ENCODE measurements at regions not wholly inside any gene's neighbourhood (a gene's known extent, or its start where the extent isn't known, plus 50 kb on each side); places are given as distances from the start of the nearest gene placed in this dataset.

- DNase-seq: no peak
Measured at GRCh38 chr17:63134867-63135266, 168.8 kb downstream of the TANC2 start.

DNA sequence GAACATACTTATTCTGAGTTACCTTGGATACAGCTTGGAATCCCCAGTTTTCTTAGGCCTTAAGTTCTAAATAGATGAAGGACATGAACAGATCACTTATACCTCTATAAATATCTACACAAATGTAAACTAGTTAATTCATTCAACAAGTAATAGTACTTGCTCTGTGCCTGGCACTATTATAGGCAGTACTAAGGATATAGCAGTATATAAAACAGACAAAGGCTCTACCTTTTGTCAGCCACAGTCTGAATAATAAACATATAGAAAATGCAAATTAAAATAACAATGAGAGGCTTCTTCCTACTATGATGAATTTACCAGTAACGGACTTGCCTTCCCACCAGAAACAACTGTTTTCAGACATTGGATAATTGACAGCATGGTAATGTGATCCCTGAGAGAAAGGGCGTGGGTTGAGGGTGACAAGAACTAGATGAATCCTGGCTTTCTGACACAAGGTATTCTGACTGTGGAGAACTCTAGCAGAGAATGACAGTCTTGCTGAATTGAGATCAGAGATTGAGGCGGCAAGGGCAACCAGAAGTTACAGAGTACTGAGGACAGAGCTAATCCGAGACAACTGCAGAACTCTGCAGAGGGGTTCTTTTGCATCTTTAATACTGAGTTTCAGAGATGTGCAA is 170.5 kb downstream of the TANC2 start:
- no peak for DNase-seq

DNA sequence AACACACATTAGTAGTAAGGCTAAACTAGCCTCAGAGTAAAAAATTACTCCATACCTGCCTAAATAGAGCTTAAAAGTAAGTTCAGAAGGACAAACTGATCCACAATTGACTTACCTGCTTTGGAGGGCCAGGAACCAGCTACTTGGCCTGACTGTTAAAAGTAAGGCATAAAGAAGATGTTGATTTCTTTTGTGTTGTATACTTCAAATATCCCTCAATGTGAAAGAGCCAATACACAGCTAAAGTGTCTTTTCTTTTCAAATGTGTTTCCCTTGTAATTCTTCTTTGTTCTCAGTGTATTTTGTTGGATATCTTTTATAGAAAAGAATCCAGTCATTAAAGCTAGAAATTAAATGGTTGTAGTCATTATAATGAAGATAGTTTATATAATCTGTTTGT is 171.1 kb downstream of the TANC2 start:
- no peak for DNase-seq

GRCh38 chr17:63138713-63139112 is 172.7 kb downstream of the TANC2 start:
- DNase-seq: no peak

- no peak for DNase-seq
Measured at GRCh38 chr17:63139356-63139755, 173.3 kb downstream of the TANC2 start.

DNA sequence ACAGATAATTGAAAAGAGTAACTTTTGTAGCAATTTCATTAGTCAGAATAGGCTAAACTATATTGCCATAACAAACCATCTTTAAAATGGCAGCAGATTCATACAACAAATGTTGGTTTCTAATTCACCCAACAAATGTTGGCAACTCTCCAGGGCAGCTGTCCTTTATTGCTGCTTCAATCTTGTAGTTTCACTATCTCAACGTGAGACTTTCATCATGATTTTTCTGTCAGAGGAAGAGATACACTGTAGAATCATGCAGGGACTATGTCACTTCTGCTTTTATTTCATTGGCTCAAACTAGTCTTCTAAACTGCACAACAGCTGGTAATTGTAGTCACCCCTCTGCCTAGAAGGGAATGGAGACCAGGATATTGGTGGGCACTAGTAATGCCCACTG is 174.2 kb downstream of the TANC2 start:
- peak in 1 of 2 donors; percentile 20 for DNase-seq

DNA sequence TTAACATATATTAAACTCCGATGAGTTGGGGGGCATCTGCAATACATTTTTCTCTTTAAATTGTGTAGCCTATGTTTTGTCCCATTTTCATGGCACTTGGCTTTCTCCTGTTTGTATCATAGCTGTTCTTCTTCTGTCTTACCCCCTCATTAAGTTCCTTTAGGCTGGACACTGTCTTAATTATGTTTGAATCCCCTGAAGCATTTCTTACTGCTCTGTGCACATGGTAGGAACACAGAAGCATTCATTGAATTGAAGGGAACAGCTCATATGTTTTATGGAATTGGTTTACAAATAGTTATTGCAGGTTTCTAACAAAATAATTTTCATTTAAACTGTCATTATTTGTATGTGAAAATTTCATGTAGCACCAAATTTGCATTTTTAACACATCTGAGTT is 176.8 kb downstream of the TANC2 start:
- no peak for DNase-seq

DNA sequence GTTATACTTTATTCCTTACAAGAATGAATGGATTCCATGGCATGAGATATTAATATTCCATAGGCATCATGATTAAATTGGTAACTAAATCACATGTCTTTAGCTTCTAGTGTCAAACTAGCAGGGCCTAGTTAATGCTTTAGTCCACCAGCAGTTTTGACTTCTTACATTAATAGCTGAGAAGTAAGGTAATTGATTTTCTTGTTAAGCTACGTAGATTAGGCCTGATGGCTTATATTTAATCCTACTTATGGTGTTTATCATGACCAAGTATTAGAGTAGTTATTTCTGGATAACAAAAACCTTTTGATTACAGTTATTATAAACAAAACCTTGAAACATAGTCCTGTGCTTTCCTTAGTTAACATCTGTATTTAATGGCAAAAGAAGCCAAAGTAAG is 184.5 kb downstream of the TANC2 start:
- DNase-seq: no peak

GRCh38 chr17:63150994-63151464 is 185.0 kb downstream of the TANC2 start:
- no peak for DNase-seq

- no peak for DNase-seq
Measured at GRCh38 chr17:63151941-63152523, 186.0 kb downstream of the TANC2 start.

GRCh38 chr17:63153488-63153887 is 187.5 kb downstream of the TANC2 start:
- DNase-seq: no peak

GRCh38 chr17:63154586-63155244 is 188.7 kb downstream of the TANC2 start:
- DNase-seq: no peak

GRCh38 chr17:63156986-63157385 is 191.0 kb downstream of the TANC2 start:
- DNase-seq: no peak

DNA sequence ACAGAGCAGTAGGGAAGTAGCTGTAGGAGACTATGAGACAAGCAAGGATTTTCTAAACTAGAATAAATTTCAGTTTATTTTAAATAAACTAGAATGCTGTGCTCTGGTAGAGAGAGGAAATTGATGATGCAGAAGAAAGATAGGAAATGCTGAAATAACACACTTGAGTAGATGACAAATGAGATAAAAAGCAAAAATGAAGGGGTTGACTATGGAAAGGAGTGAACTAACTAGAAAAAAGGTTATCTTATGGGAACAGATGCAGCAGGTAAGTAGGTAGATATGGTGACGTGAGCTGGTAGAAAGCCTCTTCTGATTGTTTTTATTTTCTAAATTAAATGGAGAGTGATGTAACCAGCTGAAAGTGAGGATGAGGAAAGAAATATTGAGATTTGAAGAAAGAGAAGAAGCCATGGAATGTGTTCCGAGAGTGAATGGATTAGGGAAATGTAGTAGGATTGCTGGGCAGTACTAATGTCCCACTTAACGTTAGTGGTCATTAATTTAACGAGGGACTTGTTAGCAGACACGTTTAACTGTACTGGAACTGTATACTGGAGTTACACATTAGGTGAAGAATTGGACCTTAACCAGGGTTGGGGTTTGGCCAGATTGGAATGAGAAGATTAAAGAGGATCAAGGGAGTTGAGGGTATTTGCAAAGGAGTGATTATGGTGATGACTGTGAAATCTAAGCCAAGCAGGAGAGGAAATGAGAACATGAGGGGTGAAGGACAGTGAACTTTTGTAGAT is 196.5 kb downstream of the TANC2 start:
- no peak for DNase-seq

- DNase-seq: no peak
Measured at GRCh38 chr17:63163158-63163520, 197.1 kb downstream of the TANC2 start.

- no peak for DNase-seq
Measured at GRCh38 chr17:63165400-63165799, 199.4 kb downstream of the TANC2 start.

GRCh38 chr17:63170795-63171194 is 204.8 kb downstream of the TANC2 start:
- no peak for DNase-seq

GRCh38 chr17:63171428-63172393 is 205.7 kb downstream of the TANC2 start:
- no peak for DNase-seq

GRCh38 chr17:63173450-63173849 is 207.4 kb downstream of the TANC2 start:
- DNase-seq: no peak

GRCh38 chr17:63173903-63174302 is 207.9 kb downstream of the TANC2 start:
- no peak for DNase-seq

DNA sequence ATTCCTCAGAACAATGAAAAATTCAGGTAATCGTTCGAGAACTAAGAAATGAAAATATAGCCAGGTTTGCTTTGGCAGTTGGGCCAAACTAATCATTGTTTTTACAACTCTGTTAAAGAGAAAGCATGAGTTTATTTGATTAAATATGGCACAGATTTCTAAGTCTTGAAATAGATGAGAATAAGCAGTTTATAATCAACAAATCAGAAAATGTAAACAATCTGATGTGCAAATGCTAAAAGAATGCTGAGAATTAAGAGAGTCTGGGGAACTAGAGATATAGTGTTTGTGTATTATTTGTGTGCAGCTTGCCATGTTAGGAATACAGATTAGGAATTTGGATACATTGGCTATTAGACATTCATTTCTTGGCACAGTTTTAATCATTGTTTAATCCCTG is 212.5 kb downstream of the TANC2 start:
- DNase-seq: no peak

DNA sequence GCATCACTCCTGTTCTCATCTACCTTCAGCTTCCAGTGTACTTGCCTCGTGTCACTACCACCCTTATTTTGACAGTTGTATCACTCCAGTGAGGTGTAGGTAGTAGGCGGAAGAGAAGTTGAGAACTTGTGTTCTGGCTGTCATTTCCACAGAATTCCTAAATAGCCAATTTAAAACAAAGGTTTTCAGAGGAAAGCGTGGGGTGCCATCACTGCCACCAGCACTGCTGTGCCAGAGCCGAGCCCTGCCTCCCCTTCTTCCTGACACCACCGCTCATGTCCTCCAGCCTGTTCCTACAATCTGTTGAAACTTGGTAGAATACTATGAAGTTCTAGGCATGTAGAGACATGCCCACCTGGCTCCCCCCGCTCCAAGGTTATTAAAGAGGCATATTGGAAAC is 215.8 kb downstream of the TANC2 start:
- DNase-seq: no peak

GRCh38 chr17:63185420-63185819 is 219.4 kb downstream of the TANC2 start:
- no peak for DNase-seq

Data from CD4-positive, alpha-beta T cell treated with Interleukin-4 for 1 hour (primary cell).